ENCODE measurements at regions not wholly inside any gene's neighbourhood (a gene's known extent, or its start where the extent isn't known, plus 50 kb on each side); places are given as distances from the start of the nearest gene placed in this dataset.

DNA sequence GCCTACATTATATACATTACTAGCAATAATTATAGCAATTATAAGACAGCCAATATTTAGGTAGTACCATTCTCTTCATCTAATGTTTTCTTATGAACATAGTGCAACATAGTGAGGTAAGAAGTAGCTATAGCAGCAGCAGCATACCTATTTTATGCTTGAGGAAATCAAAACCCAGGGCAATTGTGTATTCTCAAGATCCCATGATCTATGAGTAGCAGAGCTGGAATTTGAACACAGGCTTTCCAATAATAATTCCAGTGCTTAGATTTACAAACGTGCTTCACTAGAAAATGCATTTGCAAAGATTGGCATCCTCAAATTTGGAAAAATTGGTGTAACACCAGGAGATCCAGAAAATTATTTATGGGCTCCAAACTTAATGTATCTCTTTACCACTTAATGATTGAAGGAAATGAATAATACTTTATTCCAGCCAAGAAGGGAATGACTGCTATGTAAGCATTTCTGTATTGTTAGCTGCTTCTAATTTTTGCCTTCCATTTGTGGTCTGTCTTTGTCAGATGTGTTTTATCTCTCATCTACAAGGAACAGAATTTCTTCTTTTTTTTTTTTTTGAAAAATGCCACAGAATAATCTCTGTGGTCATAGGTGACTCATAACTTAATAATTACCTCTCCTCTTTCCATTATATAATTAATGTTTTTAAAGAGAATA, 451.1 kb downstream of the ARAP2 start:
- Mint-ChIP-seq H3K4me3 (no peak overlapping the region), H3K27ac (no peak overlapping the region), H3K27me3 (no peaks in the 10 kb centered on the region), H3K4me1 (no peaks in the 10 kb centered on the region), H3K36me3 (ENCODE audit: low read depth) (no peaks in the 10 kb centered on the region)
- DNase-seq (no peak), ATAC-seq (no peak)
- no peaks in the 10 kb centered on the region for H3K9me3 ChIP-seq (ENCODE audit: control insufficient read depth, low read length, poor library complexity, severe bottlenecking)

DNA sequence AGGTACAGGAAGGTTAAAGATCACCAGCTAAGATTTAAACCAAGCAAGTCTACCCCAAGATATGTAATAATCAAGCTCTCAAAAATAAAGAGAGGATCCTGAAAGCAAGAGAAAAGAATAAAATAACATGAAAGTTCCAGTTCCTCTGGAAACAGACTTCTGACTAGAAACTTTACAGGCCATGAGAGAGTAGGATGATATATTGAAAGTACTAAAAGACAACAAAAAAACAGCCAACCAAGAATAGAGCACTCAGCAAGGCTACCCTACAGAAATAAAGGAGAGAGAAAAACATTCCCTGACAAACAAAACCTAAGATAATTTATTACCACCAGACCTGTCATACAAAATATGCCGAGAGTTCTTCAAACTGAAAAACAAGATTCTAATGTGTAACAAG, 450.5 kb downstream of the ARAP2 start:
- Mint-ChIP-seq H3K4me1 (no peaks in the 10 kb centered on the region), H3K27me3 (no peaks in the 10 kb centered on the region), H3K36me3 (ENCODE audit: low read depth) (no peaks in the 10 kb centered on the region), H3K27ac (no peak overlapping the region), H3K4me3 (no peak overlapping the region)
- ATAC-seq (no peak), DNase-seq (no peak)
- no peaks in the 10 kb centered on the region for H3K9me3 ChIP-seq (ENCODE audit: control insufficient read depth, low read length, poor library complexity, severe bottlenecking)

DNA sequence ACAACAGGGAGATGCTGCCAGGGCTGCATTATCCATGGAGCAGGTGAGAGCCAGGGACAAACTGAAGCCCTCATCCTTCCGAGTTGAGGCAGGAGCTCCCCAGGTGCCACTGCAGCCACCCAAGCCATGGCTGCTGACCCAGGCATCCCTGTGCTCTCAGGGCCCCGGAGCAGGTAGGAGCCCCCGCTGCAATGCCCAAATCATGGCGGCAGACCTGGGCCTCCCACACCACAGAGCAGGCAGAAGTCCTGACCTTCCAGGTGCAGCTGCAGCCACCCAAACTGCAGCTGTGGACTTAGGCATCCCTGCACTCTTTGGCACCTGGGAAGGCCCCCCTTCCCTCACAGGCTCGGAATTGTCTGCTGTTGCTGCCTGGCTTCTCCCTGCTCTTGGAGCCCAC, 443.6 kb downstream of the ARAP2 start:
- Mint-ChIP-seq H3K27ac (no peak overlapping the region), H3K27me3 (no peaks in the 10 kb centered on the region), H3K4me1 (no peaks in the 10 kb centered on the region), H3K36me3 (ENCODE audit: low read depth) (no peaks in the 10 kb centered on the region), H3K4me3 (no peak overlapping the region)
- no peaks in the 10 kb centered on the region for H3K9me3 ChIP-seq (ENCODE audit: control insufficient read depth, low read length, poor library complexity, severe bottlenecking)
- DNase-seq (no peak), ATAC-seq (no peak)

DNA sequence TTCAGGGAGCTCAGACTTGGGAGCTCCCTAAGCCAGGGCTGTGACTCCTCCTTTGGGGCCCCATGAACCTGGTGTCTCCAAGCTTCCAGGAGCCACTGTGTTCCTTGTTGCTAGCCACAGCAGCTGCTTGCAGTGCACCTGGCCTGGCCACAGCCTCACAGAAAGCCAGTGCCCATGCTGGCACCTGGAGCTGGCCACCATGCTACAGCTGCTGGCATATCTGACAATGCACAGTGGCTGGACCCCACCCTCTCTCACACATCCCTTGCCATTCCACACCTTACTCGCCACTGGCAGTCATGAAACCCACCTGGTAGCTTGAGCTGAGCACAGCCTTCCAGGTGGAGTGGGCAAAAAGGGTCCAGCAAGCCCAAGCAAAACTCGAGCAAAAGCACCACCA, 441.7 kb downstream of the ARAP2 start:
- H3K4me3 Mint-ChIP-seq, result no peak overlapping the region
- no peaks in the 10 kb centered on the region for H3K9me3 ChIP-seq (ENCODE audit: control insufficient read depth, low read length, poor library complexity, severe bottlenecking)
- no peak overlapping the region for H3K27ac Mint-ChIP-seq
- H3K4me1 Mint-ChIP-seq, result no peaks in the 10 kb centered on the region
- DNase-seq (no peak), ATAC-seq (no peak)
- H3K27me3 Mint-ChIP-seq, result no peaks in the 10 kb centered on the region
- no peaks in the 10 kb centered on the region for H3K36me3 Mint-ChIP-seq (ENCODE audit: low read depth)

DNA sequence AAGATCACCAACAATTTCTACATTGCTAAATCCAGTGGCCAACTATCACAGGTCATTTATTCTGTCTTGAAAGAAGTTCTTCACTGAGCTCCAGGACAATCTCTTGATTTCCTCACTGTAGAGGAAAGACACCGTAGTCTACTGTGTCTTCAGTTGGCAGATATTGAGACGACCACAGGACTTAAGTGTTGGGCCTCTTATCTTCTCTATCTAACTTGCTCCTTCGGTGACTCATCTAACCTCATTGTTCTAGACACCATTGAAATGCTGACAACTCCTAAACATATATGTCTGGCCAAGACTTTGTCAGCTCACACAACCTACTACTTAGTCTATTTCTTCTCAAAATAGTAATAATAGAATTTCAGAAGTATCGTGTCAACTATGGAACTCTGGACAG, 425.8 kb downstream of the ARAP2 start:
- Mint-ChIP-seq H3K4me1 (no peaks in the 10 kb centered on the region), H3K4me3 (no peak overlapping the region), H3K36me3 (ENCODE audit: low read depth) (no peaks in the 10 kb centered on the region), H3K27ac (no peak overlapping the region), H3K27me3 (no peaks in the 10 kb centered on the region)
- no peak for ATAC-seq
- no peaks in the 10 kb centered on the region for H3K9me3 ChIP-seq (ENCODE audit: control insufficient read depth, low read length, poor library complexity, severe bottlenecking)
- DNase-seq, result no peak

DNA sequence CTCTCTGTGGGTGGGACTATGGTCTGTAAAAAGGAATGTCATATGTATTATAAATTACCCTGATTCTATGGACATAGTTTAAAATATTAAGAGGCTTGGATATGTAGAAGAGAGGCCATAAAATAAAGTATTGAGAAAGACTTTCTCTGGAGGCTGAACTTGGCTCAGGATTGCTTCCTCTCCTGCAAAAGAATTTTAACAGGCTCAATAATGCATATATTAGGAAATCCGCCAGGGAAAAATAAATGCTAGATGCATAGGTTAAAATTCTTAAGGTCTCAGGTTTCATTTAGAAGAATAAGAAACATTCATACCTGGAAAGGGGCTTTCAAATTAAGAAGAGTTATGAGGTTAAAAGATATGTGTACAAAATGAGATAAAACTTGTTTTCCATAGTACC, 424.3 kb downstream of the ARAP2 start:
- H3K4me1 Mint-ChIP-seq, result no peaks in the 10 kb centered on the region
- peaks cover 6% of the 10 kb centered on the region for H3K27me3 Mint-ChIP-seq
- H3K36me3 Mint-ChIP-seq (ENCODE audit: low read depth), result no peaks in the 10 kb centered on the region
- no peak overlapping the region for H3K4me3 Mint-ChIP-seq
- no peak for ATAC-seq
- no peak for DNase-seq
- no peak overlapping the region for H3K27ac Mint-ChIP-seq
- H3K9me3 ChIP-seq (ENCODE audit: control insufficient read depth, low read length, poor library complexity, severe bottlenecking), result no peaks in the 10 kb centered on the region

DNA sequence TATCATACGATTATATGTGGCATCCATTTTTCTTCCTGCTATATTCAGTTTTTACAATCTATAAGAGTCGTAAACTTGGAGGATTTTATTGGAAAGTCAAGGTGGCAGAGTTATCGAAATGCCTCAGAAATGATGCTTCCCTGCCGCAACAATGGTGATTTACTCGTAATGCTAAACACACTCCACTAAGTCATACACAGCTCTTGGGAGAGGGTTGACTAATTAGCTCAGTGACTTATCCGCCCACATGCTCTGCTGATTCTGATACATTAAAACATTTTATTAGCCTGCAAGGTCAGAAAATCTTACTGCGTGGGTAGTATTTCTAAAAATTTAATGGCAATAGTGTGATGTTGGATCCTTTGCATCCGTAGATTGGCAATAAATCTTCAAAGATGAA, 420.1 kb downstream of the ARAP2 start:
- no peak overlapping the region for H3K4me3 Mint-ChIP-seq
- H3K27me3 Mint-ChIP-seq, result peaks cover 6% of the 10 kb centered on the region
- H3K36me3 Mint-ChIP-seq (ENCODE audit: low read depth), result no peaks in the 10 kb centered on the region
- no peaks in the 10 kb centered on the region for H3K9me3 ChIP-seq (ENCODE audit: control insufficient read depth, low read length, poor library complexity, severe bottlenecking)
- H3K4me1 Mint-ChIP-seq, result no peaks in the 10 kb centered on the region
- H3K27ac Mint-ChIP-seq, result no peak overlapping the region
- no peak for DNase-seq
- ATAC-seq, result no peak

DNA sequence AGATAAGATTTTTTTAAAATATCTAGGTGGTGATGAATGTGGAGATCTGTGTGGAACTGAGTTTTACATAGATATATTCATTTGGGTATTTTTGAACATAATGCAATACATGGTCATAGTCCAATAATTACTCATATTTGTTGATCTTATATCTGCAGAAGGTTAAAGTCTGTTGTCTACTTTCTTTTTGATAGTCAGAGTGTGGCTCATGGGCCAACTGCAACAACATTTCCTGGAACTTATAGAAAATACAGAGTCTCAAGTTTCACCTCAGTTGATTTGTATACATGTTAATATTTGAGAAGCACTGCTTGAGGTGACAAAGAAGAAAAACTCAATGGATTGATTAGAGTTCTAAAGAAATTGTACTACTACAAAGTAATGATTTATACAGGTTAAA, 408.4 kb downstream of the ARAP2 start:
- no peak overlapping the region for H3K27ac Mint-ChIP-seq
- no peaks in the 10 kb centered on the region for H3K9me3 ChIP-seq (ENCODE audit: control insufficient read depth, low read length, poor library complexity, severe bottlenecking)
- no peaks in the 10 kb centered on the region for H3K4me1 Mint-ChIP-seq
- no peaks in the 10 kb centered on the region for H3K27me3 Mint-ChIP-seq
- DNase-seq (no peak), ATAC-seq (no peak)
- no peaks in the 10 kb centered on the region for H3K36me3 Mint-ChIP-seq (ENCODE audit: low read depth)
- no peak overlapping the region for H3K4me3 Mint-ChIP-seq

DNA sequence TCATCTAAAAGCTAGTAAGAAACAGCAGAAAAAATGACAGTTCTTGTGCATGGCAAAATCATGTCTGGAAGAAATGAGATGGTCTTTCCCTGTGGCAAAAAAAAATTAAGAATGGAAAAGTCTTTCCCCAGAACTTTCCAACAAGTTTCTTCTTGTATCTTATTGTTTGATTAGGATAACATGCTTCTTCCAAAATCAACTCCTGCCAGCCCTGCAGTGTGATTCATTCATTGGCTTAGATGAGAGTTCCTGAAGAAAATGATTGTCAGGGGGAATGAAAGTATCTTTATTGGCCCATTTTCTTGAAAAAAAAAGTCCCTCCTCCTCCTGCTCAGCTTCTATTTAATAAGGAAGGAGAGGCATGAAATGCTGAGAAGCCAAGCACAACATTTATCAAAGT, 407.7 kb downstream of the ARAP2 start:
- Mint-ChIP-seq H3K4me3 (no peak overlapping the region), H3K4me1 (no peaks in the 10 kb centered on the region), H3K36me3 (ENCODE audit: low read depth) (no peaks in the 10 kb centered on the region), H3K27ac (no peak overlapping the region), H3K27me3 (no peaks in the 10 kb centered on the region)
- ATAC-seq (no peak), DNase-seq (no peak)
- no peaks in the 10 kb centered on the region for H3K9me3 ChIP-seq (ENCODE audit: control insufficient read depth, low read length, poor library complexity, severe bottlenecking)

DNA sequence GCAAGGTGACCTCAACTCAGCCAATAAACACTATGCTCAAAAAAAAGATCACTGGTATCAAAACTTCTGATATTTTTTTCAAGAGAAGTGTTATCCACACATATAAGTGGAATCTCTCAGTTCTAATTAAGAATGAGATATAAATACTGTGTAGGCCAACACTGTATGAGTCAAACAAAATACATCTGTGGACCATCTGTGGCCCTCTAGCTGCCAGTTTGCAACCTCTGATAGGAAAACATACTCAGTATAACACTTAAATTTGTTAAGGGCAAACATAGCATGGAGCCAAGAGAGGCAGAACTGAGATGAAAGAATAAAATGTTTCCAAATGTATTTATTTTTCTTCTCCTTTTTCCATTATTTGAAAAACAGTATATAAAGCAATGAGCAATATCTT, 377.3 kb downstream of the ARAP2 start:
- Mint-ChIP-seq H3K27ac (no peak overlapping the region), H3K27me3 (no peaks in the 10 kb centered on the region), H3K4me3 (no peak overlapping the region), H3K36me3 (ENCODE audit: low read depth) (no peaks in the 10 kb centered on the region), H3K4me1 (no peaks in the 10 kb centered on the region)
- DNase-seq (no peak), ATAC-seq (no peak)
- no peaks in the 10 kb centered on the region for H3K9me3 ChIP-seq (ENCODE audit: control insufficient read depth, low read length, poor library complexity, severe bottlenecking)

DNA sequence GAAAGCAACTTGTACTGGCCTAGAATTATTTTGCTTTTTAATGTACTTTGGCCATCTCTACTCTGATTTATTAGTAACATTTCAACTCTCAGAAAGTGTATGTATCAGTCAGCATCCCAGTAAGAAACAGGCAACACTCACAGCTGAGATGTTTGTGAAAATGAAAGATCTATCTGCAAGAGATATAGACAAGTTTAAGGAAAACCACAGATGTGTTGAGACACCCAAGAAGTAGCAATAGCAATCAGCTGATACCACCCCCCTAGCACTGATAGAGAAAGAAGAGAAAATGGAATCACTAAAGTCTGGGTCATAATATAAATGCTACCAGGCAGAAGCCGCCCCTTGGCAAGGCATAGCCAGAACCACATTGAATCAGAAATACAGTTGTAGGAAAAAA, 372.0 kb downstream of the ARAP2 start:
- no peak for ATAC-seq
- no peak overlapping the region for H3K27ac Mint-ChIP-seq

DNA sequence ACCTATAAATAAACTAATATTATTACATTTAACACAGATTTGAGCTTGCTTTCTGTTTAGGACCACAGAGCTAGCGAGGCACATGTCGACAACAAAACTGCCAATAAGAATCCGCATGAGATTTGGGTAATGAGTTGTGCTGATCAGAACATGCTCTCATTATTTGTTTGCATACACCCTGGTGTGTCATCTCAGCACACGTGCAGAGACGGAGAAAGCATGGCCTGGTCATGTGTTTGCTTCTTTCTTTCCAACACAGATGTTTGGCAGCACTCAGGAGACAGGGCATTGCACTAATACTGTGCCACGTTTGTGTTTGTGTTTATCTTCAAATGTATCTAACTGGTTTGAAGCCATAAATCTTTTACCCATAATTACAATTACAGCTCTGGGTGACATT, 364.8 kb downstream of the ARAP2 start:
- no peaks in the 10 kb centered on the region for H3K27me3 Mint-ChIP-seq
- H3K27ac Mint-ChIP-seq, result no peak overlapping the region
- ATAC-seq (no peak), DNase-seq (no peak)
- H3K4me1 Mint-ChIP-seq, result no peaks in the 10 kb centered on the region
- no peaks in the 10 kb centered on the region for H3K36me3 Mint-ChIP-seq (ENCODE audit: low read depth)
- no peak overlapping the region for H3K4me3 Mint-ChIP-seq
- H3K9me3 ChIP-seq (ENCODE audit: control insufficient read depth, low read length, poor library complexity, severe bottlenecking), result no peaks in the 10 kb centered on the region

More for the DNA sequence above, 372.0 kb downstream of the ARAP2 start:
- no peaks in the 10 kb centered on the region for H3K36me3 Mint-ChIP-seq (ENCODE audit: low read depth)
- no peaks in the 10 kb centered on the region for H3K27me3 Mint-ChIP-seq
- no peak overlapping the region for H3K4me3 Mint-ChIP-seq
- no peak for DNase-seq
- no peaks in the 10 kb centered on the region for H3K4me1 Mint-ChIP-seq
- no peaks in the 10 kb centered on the region for H3K9me3 ChIP-seq (ENCODE audit: control insufficient read depth, low read length, poor library complexity, severe bottlenecking)

DNA sequence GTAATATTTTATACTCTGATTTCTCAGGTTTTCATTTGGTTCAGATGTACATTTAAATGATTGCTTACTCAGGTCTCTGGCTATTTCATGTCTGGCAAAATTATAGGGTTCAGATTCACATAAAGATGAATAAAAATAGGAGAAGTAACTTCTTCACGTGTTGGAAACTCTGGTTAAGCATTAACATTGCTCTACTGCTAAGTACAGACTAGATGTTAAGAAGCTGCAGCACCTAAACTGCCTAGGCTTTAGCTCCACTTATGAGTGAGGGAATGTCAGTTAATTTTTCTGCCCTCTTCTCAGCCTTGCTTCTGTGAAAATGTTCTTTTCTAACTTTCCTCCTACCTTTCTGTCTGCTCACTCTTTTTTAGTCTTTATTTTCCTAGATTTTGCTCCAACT, 361.2 kb downstream of the ARAP2 start:
- no peak for DNase-seq
- no peaks in the 10 kb centered on the region for H3K9me3 ChIP-seq (ENCODE audit: control insufficient read depth, low read length, poor library complexity, severe bottlenecking)
- no peaks in the 10 kb centered on the region for H3K4me1 Mint-ChIP-seq
- H3K27me3 Mint-ChIP-seq, result no peaks in the 10 kb centered on the region
- ATAC-seq, result no peak
- no peak overlapping the region for H3K27ac Mint-ChIP-seq
- no peaks in the 10 kb centered on the region for H3K36me3 Mint-ChIP-seq (ENCODE audit: low read depth)
- H3K4me3 Mint-ChIP-seq, result no peak overlapping the region

DNA sequence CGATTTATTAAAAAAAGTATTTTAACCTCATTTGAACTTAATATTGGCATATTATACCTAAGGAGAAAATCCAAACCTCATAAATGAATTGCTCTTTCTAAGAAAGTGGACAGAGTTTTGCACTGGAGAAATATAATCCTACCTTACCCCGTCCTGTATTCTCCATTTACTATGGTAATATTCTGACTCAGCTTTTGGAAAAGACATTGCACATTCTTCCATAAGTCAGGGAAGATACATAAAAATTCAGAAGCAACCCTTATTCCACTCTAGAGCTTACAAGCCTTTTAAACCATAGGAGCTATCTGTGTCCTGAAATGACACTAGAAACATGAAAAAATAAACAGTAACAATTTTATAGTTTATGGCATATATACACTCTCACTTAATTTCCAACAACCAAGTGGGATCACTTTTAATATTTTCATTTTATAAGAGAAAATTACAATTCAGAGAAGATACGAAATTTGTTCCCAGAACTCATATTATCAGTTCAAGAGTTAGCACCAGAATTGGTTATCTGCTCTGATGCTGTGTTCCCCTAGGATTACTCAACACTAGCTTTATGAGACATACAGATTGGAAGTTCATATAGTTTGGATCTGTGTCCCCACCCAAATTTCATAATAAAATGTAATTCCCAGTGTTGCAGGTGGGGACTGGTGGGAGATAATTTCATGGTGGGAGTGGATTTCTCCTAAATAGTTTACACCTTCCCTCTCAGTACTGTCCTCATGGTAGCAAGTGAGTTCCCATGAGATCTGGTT, 359.4 kb downstream of the ARAP2 start:
- ATAC-seq, result no peak
- Mint-ChIP-seq H3K27ac (no peak overlapping the region), H3K4me1 (no peaks in the 10 kb centered on the region), H3K27me3 (peaks cover 7% of the 10 kb centered on the region), H3K4me3 (no peak overlapping the region), H3K36me3 (ENCODE audit: low read depth) (no peaks in the 10 kb centered on the region)
- H3K9me3 ChIP-seq (ENCODE audit: control insufficient read depth, low read length, poor library complexity, severe bottlenecking), result no peaks in the 10 kb centered on the region
- no peak for DNase-seq

All from T-helper 17 cell (primary cell).